ENCODE measurements at regions not wholly inside any gene's neighbourhood (a gene's known extent, or its start where the extent isn't known, plus 50 kb on each side); places are given as distances from the start of the nearest gene placed in this dataset.
"Not testable (repeated sequence)": the region's sequence is repeated elsewhere in the genome, so short reads cannot be mapped to it uniquely, and the experiment has no call there.

DNA sequence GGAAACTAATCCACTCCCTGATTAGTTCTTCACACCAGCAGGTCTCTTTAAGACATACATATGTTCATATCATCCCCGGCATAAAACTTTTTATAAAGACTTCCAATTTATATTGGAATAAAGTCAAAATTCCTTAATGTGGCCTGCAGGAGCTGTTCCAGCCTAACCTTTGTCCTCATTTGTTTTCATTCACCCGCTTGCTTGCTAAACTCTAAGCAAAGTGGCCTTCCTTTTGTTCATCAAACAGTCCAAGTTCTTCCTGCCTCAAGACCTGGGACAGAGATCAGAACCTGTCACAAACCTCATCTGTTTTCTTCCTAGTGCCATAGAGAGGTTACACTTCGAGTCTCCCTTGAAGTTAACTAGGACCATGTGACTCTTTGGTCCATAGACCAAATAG is 339.4 kb upstream of the ID2 start:
- no peak for DNase-seq (ENCODE audit: low read depth)

DNA sequence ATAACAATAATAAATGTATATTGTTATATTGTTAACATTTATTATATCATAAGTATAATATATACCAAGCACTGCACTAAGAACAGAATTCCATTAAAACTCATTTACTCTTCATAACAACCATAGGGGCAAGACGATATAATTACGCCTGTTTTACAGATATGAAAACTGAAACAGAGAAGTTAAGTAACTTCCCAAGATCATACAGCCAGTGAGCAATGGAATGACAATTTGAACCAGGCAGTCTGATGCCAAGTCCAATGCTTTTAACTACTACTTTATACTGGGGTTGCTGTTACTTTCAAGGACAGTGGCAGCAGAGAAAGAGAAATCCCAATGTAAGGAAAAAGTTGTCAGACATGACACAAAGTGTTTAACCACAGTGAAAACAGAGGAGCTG is 338.8 kb upstream of the ID2 start:
- no peak for DNase-seq (ENCODE audit: low read depth)

DNA sequence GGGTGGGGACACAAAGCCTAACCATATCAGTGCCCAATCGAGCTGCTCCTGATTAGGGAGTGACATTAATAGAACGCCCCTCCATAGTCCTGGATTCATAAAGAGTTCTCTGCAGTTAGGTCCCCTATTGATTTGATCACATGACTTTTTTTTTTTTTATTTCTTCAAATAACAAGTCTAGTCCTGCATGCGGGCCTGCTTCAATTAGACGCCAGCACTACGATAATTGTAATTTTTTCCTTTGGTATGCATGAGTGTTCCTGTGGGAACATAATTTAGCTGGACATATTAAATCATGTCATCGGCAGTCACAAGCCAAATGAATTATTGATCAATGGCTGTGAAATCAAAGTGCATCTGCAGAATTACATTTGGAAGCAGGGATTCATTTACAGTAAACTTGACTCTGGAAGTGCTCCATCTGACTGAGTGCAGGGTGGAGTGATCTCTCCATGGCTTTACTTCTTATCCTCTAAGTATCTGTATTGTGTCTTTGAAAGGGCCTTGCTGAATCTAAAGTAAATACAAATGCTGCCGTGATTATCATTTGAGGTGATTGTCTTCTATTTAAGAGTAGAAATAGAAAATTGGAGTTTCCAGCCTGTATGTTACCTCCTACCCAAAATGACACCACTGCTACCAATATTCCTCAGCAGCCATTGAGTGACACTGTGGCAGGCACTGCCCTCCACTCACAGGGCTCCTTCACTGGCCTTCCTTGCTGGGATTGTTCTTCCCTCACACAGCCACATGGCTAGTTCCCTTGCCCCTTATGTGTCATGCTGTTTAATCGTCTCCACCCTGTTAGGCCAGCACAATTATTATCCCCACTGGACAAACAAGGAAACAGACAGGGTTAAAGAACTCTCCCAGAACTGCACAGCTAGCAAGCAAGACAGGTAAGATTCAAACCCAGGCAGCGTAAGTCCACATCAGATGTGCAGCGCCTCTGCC is 337.4 kb upstream of the ID2 start:
- DNase-seq (ENCODE audit: low read depth), result no peak

DNA sequence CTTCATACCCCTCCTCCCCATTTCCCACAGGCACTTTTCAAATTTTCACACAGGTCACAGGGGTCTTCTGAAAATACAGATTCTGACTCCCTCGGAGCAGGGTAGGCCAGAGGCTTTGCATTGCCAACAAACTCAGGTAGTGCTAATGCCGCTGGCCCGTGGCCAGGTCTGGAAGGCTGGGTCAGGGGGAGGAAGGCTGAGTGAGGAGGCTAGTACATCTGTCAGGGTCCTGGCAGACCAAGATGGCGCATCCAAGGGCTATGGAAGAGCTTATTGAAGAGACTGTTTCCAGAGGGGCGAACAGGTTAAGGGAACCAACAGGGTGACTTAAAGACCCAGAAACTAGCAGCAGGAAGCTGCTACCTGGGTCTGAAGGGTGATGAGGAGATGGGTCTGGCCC is 336.7 kb upstream of the ID2 start:
- no peak for DNase-seq (ENCODE audit: low read depth)

DNA sequence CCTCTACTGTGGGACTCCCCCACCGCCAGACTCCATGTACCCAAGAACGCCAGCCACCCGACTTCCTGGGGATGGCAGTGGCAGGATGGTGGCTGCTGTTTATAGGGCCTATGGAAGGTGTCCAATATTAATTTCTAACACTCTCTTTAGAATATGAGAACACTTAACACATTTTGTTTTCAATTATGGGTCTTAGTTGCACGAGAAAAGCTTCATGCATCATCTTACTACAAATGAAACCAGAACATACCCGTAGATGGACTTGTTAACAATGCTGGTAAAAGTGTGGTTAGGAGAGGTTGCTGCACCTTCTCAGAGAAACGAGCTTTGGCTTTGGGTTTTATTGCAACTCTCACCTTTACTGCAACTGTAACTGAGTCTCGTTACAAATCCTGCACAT is 335.6 kb upstream of the ID2 start:
- no peak for DNase-seq (ENCODE audit: low read depth)

DNA sequence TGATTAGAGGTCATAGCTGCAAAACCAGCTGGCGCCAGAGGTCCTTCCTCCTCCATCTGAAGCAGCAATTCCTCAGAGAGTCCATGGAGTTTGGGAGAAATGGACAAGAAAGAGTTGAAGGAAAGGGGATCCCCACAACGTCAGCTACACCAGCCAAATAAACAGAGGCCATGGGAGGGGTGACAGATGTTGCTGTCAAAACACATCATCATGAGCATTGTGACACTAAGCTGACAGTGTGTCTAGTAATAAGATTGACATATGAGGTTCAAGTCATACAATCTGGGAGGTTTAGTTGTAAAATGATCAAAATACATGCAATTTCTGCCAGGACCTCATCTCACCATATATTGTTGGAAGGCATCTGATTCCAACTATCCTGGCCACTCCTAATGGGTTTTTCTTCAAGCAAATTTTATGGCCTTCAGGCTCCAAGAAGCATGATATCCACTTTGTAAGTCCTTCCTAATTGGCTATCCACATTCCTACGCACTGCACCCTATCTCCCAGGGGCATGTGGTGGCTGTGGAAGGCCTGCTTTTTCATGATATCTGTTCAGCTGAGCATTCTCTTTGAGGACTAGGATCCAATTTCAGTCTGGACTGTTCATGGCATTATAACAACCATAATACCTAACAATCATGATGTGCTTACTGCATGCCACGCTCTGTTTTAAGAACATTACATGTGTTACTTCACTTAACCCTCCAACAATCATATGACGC is 335.0 kb upstream of the ID2 start:
- DNase-seq (ENCODE audit: low read depth), result no peak

DNA sequence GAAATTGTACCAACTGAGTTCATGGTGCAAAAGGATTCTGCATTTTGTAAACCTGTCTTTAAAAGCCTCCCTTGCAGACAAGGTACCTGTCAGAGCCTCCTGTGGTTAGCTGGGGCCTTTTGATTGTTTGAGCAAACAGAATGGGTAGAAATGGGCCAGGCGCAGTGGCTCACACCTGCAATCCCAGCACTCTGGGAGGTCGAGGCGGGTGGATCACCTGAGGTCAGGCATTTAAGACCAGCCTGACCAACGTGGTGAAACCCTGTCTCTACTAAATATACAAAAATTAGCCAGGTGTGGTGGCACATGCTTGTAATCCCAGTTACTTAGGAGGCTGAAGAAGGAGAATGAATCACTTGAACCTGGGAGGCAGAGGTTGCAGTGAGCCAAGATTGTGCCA is 332.9 kb upstream of the ID2 start:
- not testable (repeated sequence) for DNase-seq (ENCODE audit: low read depth)

DNA sequence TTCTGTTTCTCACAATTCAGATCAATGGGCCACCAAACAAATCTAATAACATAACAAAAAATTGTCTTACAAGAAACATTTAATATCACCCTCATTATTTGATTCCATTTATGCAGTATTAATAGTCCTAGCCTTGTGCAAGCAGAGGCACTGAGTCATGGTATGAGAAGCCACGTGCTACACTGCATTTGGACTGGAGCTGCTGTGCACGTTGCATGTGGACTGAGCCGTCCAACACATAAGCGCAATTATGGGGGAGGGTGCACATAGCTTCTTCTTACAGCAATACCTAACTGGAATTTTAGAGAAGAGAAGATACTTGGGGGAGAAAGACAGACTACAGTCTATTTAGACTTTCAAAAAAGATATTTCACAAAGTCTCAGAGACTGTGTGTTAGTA is 329.6 kb upstream of the ID2 start:
- DNase-seq (ENCODE audit: low read depth), result no peak

DNA sequence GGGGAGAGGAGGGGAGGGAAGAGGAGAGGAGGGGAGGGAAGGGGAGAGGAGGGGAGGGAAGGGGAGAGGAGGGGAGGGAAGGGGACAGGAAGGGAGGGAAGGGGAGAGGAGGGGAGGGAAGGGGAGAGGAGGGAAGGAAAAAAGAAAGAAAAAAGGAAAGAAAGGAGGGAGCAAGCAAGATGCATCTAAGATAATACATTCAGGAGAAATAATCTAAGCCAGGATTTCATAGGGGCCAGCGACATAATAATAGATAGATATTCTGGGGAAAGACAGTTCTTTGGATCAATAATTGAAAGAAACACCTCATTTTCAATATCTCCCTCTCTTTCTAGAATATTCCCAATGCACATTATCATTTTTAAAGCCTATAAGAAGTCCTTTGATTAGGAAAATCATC is 328.9 kb upstream of the ID2 start:
- DNase-seq (ENCODE audit: low read depth), result no peak

DNA sequence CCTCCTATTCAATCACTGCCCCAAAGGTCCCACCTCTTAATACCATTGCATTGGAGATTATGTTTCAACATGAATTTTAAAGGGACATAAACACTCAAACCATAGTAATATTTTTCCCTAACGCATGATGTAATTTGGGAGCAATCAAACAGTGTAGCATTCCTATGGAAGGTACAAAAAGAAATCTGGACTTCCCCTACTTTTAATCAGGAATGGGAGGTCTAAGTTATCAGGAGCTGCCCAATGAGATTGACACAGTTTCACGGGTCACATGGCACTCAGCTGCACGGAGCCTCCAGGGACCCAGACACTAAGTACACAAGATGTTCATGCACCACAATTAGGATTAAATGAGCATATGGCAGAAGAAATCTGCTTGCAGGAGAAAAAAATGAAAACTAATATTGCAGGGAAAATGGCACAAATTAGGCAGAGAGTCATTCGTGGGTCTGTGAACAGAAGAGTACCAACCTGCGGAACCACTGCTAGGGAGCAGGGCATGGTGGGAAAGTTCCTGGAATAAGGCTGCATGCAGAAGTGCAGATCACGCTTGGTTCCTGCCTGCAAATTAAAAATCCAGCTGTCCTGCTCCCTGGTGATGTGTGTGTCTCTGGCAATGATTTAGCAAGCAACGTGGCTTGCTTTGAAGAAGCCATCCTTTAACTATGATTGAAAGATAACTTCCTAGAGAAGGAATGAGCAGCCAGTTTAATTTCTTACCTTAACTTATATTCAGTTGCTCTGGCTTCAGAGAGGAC is 326.6 kb upstream of the ID2 start:
- no peak for DNase-seq (ENCODE audit: low read depth)

DNA sequence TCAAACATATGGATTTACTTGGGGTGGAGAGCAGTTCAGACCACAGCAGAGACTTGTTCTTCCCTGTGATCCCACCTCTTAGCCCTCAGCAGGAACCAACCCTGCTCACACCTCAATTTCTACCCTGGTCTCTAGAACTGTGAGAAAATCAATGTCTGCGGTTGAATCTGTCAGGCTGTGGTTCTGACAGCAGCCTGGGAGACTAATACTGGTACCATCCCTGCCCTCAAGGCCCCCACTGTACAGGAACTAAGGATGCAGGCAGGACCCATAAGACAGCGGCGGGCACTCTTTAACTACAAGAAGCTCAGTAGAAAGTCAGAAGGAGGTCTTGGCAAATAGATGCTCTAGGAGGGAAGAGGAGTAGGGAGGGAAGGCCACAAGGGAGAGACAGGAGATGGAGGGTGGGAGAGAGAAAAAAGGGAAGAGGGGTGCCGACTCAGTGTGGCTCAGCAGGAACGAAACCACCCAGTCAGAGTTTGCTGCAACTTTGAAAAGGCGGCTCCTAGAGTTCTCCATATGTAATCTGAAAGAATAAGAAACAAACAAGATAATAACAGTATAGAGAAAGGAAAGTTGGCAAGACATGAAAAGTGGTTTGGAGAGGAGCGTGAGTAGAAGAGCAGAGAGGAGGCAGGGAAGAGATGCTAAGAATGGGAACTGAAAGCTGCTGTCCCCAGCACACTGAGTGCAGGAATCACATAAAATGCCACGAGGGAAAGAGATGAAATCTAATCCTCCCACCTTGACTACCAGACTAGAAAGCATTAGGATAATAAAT is 323.9 kb upstream of the ID2 start:
- no peak for DNase-seq (ENCODE audit: low read depth)

DNA sequence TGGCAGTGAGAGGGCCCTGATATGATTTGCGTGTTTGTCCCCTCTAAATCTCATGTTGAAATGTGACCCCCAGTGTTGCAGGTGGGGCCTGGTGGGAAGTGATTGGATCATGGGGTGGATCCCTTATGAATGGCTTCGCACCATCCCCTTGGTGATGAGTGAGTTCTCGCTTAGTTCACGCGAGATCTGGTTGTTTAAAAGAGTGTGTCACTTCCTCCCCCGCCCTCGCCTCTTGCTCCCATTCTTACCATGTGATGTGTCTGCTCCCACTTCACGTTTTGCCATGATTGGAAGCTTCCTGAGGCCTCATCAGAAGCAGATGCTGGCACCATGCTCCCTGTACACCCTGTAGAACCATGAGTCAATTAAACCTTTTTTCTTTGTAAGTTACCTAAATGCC is 319.9 kb upstream of the ID2 start:
- DNase-seq (ENCODE audit: low read depth), result no peak

DNA sequence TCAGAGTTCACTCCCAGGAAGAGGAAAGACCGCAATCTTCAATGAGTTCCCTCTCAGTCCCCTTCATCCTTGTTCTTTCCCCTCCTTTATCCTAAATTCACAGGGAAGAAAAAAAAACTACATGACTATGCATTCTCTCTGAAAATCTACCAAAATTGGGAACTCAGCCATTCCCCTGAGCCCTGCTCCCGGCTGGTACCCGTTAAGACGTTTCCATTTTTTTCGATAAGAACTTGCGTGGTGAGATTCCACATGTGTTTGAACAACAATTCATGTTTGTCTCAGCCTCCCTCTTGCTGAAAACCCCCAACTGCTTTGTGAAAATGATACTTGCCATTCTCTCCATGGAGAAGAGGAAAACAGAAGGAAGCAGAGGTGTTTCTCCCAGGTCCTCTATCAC is 318.7 kb upstream of the ID2 start:
- no peak for DNase-seq (ENCODE audit: low read depth)

DNA sequence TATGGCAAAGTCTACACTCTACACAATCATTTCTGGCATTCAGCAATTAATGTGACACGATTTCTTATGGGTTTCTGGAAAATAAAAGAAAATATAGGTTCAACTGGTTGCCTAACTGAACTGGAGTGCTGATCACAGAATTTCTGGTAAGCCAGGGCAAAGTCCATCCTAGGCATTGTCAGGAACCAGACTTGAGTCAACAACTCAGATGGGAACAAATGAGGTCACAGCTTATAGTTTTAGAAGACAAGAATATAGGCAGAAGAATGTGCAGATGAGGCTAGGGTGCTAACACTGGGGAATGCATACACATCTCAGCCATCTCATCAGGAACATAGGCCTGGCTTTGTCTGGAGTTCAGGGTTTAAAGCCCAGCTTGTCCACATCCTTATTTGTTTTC is 317.2 kb upstream of the ID2 start:
- no peak for DNase-seq (ENCODE audit: low read depth)

DNA sequence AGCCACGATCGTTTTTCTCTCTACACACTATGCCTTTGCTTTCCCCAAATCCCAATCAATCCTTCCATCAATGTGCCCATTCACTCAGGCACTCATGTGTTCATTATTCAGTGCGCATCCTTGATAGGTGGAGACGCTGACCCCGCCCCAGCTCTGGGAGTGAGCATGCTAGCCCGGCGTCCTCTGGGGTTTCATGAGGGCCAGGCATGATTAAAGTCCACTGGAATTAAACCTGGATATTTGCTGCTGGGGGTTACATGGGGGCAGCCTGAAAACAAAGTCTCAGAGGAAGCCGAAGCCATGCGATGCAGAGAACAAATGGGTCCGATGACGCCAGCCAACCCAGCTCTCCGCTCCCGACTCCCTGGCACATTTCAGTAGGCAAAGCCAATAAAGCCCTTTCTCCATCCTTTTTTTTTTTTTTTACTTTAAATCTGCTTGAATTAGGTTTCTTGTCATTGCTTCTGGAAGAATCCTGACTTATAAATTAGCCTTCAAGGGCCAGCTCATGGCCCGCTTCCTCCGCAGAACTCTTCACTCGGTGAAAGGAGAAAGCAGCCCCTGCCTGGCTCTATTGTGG is 316.4 kb upstream of the ID2 start:
- no peak for DNase-seq (ENCODE audit: low read depth)

DNA sequence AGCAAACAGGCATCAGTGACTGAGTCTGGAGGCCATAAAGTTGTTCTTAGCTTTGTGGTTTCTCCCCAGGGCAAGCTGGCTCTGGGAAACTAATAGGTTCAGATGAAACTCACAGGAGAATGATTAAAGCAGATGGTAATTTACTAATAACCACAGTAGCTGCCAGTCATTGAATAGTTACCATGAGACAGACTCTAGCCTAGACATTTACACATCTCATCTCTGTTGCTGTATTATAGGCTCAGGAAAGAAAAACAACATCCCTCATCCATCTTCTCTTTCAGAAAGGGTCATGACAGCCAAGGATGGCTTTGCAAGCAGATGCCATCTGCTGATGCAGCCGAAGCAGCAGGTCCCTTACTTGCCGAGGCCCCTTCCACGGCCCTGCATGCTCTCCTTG is 314.0 kb upstream of the ID2 start:
- no peak for DNase-seq (ENCODE audit: low read depth)

DNA sequence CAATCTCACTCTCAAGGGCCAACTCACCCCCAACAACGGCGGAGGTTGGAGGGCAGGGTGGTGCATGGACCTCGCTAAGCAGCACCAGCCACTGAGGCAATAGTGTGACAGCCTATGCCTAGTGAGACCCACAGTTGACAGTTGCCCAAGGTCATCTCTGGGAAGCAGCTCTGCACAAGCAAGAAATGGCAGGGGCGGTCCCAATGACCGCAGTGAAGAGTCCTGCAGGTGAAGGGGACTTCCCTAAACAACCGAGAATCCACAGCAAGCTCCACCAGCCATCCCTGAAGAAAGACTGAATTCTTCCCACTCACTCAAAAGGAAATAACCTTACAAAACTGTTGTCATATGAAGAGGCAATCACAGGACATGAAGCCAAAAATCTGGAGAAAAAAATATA is 313.4 kb upstream of the ID2 start:
- DNase-seq (ENCODE audit: low read depth), result no peak

DNA sequence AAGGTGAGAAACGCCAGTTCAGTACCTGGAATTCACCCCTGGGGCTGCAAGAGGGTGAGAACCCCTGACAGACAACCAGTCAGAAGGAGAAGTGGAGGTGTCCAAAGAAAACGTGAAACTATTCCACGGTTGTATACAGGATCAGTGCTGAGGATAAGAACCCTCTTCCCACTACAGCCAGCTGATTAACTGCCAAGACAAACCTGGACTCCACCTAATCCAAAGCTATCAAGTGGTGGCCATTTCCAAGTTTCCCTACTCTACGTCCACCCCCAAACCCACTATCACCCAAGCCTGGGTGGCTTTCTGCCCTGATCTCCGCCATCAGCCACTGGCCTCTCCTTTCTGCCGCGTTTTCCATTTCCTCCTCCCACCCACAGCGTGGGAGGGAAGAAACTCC is 312.3 kb upstream of the ID2 start:
- no peak for DNase-seq (ENCODE audit: low read depth)

DNA sequence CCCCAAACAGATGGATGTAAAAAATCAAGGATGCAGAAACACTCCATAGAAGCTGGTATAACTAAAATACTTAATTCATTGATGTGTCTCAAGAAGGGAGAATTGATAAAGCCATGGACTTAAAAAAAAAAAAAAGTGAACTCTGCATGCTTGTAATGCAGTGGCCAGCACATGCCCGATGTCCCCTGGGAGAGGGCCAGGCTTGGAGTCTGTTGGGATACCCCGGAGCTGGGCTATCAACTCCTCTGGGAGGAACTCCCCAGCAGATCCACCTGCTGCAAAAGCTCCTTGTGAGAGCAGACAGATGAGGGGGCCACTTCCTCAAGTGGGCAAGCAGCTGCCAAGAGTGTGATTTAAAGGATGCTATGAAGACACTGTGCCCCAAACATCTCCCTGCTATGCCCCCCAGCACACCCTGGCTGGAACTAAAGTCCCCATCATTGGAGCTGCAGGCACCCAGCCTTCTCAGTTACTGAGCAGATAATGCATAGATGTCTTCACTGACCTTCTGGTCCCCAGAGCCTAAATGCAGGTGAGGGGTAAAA is 311.5 kb upstream of the ID2 start:
- no peak for DNase-seq (ENCODE audit: low read depth)

DNA sequence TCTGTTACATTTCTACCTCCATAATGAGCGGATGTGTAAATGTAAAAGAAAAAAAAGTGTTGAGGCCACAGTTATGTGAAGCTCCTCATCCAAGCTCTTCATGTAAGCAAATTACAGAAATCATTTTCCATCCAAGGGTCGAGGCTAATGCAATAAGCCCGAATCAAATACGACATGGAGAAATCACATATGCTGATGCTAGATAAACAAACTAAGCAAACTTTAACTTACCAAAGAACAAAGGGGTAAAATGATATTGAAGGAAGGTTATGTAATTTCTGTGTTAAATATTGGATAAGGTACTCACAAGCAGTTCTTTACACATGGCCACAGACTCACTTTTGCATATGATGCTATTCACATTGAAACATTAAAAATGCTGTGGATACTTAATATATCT is 310.2 kb upstream of the ID2 start:
- no peak for DNase-seq (ENCODE audit: low read depth)

DNA sequence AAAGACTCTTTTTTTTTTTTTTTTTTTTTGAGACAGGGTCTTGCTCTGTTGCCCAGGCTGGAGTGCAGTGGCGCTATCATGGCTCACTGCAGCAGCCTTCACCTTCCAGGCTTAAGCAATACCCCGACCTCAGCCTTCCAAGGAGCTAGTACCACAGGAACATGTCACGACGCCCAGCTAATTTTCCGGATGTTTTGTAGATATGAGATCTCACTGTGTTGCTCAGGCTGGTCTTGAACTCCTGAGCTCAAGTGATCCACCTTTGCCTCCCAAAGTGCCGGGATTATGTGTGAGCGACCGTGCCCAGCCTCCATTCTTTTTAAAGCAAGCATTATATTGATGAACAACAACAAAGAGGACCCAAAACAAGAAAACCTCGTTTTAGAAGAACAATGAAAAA is 307.1 kb upstream of the ID2 start:
- no peak for DNase-seq (ENCODE audit: low read depth)
